ENCODE measurements at regions not wholly inside any gene's neighbourhood (a gene's known extent, or its start where the extent isn't known, plus 50 kb on each side); places are given as distances from the start of the nearest gene placed in this dataset.

GRCh38 chr2:16278421-16279200, 338.3 kb downstream of the MYCN start:
- Mint-ChIP-seq H3K9me3 (no peaks in the 10 kb centered on the region), H3K4me1 (no peaks in the 10 kb centered on the region), H3K27me3 (peaks cover 0 to 9% of the 10 kb centered on the region in 2 donors), H3K36me3 (no peaks in the 10 kb centered on the region), H3K4me3 (no peak overlapping the region), H3K27ac (no peak overlapping the region)
- DNase-seq, result no peak
- no peak for ATAC-seq (replicated peaks)

DNA sequence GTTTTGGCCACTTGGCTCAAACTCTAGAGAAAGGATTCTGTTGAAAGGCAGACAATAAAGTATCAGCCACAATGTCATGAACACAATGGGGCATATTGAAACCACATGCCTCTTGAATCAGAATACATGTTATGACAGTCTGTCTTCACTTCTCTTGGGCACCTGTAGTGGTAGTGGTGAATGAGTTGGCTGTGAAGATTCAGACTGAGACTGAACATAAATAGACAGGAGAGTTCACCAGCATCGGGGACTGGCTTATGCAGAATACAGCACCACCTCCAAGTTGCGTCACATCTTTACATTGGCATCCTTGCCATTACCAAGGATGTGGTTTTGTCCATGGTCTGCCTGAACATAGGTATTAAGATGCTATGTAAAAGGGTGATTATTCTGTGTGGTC, 336.8 kb downstream of the MYCN start:
- DNase-seq (no peak), ATAC-seq (replicated peaks) (peak in 1 of 2 donors; percentile 22)
- H3K9me3 Mint-ChIP-seq, result peaks cover 0 to 1% of the 10 kb centered on the region in 2 donors
- H3K4me1 Mint-ChIP-seq, result no peaks in the 10 kb centered on the region
- H3K27me3 Mint-ChIP-seq, result peaks cover 4 to 5% of the 10 kb centered on the region in 2 donors
- no peak overlapping the region for H3K4me3 Mint-ChIP-seq
- no peak overlapping the region for H3K27ac Mint-ChIP-seq
- H3K36me3 Mint-ChIP-seq, result no peaks in the 10 kb centered on the region

DNA sequence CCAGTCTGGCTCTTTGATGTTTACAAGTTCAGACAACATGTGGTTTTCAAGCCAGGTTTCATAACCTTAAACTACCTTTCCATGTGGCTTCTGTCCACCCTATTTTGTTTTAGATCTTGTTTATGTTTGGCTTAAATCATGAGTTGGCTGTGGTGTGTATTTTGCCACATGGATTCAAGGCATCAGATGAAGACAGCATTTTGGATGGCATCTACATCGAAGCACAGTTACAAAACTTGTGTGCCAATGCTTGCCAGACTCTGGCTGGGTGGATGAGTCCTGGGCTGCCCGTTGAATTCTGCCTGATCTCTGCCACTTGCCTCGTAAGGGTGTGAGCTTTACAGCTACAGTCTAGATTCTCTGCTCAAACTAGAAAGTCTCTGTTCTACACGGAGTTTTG, 335.3 kb downstream of the MYCN start:
- ATAC-seq (replicated peaks) (no peak), DNase-seq (no peak)
- H3K4me1 Mint-ChIP-seq, result no peaks in the 10 kb centered on the region
- H3K36me3 Mint-ChIP-seq, result no peaks in the 10 kb centered on the region
- H3K27ac Mint-ChIP-seq, result no peak overlapping the region
- peaks cover 0 to 1% of the 10 kb centered on the region in 2 donors for H3K9me3 Mint-ChIP-seq
- H3K27me3 Mint-ChIP-seq, result peaks cover 0 to 5% of the 10 kb centered on the region in 2 donors
- no peak overlapping the region for H3K4me3 Mint-ChIP-seq

DNA sequence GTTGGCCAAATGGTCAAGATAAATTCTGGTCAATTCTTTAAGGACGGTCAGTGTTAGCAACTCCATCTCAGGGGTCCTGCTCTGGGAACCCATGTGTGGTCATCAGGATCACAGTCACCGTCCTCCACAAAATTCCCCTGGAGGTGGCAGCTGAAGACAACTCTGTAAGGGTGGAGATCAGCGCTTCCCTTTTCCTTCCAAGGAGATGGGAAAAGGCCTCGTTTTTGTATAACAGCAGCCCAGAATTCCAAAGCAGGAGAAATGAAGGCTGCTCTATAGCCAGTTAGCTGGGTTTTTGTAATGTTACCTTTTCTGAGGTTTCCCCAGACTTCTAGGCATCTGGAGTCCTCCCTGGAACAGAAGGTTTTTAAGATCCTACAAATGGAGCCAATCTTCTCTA, 334.8 kb downstream of the MYCN start:
- no peaks in the 10 kb centered on the region for H3K4me1 Mint-ChIP-seq
- peaks cover 0 to 1% of the 10 kb centered on the region in 2 donors for H3K9me3 Mint-ChIP-seq
- H3K36me3 Mint-ChIP-seq, result no peaks in the 10 kb centered on the region

DNA sequence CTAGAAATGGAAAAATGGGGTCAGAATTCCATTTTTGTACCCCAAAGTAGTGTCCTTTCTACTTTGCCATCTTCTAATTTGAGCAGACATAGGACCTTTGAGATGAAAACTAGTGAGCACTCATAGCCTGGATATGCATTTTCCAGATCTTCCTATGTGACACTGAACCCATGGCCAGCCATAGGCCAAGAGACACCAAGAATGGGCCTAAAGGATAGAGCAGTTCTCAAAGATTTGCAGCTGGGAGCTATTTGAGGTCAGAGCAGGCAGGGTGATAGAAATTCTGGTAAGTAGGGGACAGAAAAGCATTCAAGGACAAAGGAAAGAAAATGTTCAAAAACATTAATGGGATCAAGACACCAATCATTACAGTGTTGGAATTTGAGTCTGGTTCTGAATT, 332.8 kb downstream of the MYCN start:
- Mint-ChIP-seq H3K4me1 (no peaks in the 10 kb centered on the region), H3K9me3 (peaks cover 0 to 1% of the 10 kb centered on the region in 2 donors), H3K4me3 (no peak overlapping the region), H3K36me3 (no peaks in the 10 kb centered on the region), H3K27ac (no peak overlapping the region), H3K27me3 (peaks cover 0 to 5% of the 10 kb centered on the region in 2 donors)
- ATAC-seq (replicated peaks) (no peak), DNase-seq (no peak)

More for the DNA sequence above, 334.8 kb downstream of the MYCN start:
- Mint-ChIP-seq H3K27ac (no peak overlapping the region), H3K4me3 (no peak overlapping the region), H3K27me3 (peaks cover 0 to 5% of the 10 kb centered on the region in 2 donors)
- no peak for ATAC-seq (replicated peaks)
- no peak for DNase-seq

- H3K9me3 Mint-ChIP-seq, result peaks cover 0 to 1% of the 10 kb centered on the region in 2 donors
- H3K4me3 Mint-ChIP-seq, result no peak overlapping the region
- ATAC-seq (replicated peaks) (no peak), DNase-seq (no peak)
- H3K4me1 Mint-ChIP-seq, result no peaks in the 10 kb centered on the region
- H3K27me3 Mint-ChIP-seq, result peaks cover 0 to 5% of the 10 kb centered on the region in 2 donors
- H3K27ac Mint-ChIP-seq, result no peak overlapping the region
- H3K36me3 Mint-ChIP-seq, result no peaks in the 10 kb centered on the region
These were observed 331.9 kb downstream of the MYCN start for GRCh38 chr2:16272038-16272788.

GRCh38 chr2:16271231-16271896, 331.0 kb downstream of the MYCN start:
- H3K4me1 Mint-ChIP-seq, result no peaks in the 10 kb centered on the region

DNA sequence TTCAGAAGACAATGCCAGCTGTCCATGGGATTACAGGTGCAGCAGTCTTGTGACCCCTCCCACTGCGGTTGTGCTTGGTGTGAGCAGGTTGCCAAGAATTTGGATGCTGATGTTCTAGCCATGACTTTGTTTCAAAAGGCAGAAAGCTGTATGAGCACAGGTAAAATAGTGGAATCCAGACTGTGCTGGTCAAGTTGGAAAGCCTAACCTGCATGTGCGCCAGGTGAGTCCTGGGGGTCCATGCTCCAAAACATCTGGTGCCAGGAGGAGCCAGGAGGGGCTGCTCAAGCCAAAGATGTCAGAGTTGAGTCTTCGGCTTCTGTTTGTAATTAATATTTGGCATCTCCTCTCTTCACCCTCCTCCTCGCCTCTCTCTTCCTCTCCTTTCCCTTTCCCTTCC, 330.1 kb downstream of the MYCN start:
- Mint-ChIP-seq H3K27me3 (peaks cover 0 to 5% of the 10 kb centered on the region in 2 donors), H3K4me1 (no peaks in the 10 kb centered on the region), H3K36me3 (no peaks in the 10 kb centered on the region), H3K27ac (no peak overlapping the region), H3K9me3 (peaks cover 0 to 3% of the 10 kb centered on the region in 2 donors), H3K4me3 (no peak overlapping the region)
- no peak for ATAC-seq (replicated peaks)
- DNase-seq, result no peak

More at GRCh38 chr2:16271231-16271896, 331.0 kb downstream of the MYCN start:
- DNase-seq, result no peak
- H3K4me3 Mint-ChIP-seq, result no peak overlapping the region
- H3K9me3 Mint-ChIP-seq, result peaks cover 0 to 3% of the 10 kb centered on the region in 2 donors
- peaks cover 0 to 5% of the 10 kb centered on the region in 2 donors for H3K27me3 Mint-ChIP-seq
- H3K27ac Mint-ChIP-seq, result no peak overlapping the region
- H3K36me3 Mint-ChIP-seq, result no peaks in the 10 kb centered on the region
- ATAC-seq (replicated peaks), result no peak

DNA sequence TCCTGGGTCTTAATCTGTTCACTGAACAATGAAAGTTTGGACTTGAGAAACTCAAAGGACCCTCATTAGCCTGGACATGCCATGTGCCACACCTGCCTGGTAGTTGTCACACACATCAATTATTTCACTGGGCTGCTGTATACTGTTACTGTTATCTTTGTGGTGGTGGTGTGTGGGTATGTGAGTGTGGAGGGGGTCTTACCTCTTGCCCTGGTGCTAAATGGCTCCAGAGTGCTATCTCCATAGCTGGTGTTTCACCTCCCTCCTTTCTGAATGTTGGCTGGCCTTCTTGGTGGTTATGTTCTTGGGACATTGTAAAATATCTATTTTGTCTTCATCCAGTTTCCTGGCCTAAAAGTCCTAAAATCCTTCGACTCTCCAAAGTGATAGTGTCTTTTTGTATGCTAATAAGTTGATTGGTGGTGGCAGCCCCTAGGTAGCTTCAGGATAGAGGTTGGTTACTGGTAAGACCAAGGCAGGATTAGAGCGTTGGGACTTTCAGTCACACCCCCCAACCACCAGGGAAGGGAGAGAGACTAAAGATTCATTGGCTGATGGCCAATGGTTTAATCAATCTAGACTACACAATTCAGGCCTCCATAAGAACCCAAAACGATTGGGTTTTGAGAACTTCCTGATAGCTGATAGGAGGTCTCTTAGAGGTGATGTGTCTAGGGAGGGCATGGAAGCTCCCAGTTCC, 328.1 kb downstream of the MYCN start:
- Mint-ChIP-seq H3K9me3 (peaks cover 0 to 3% of the 10 kb centered on the region in 2 donors), H3K27me3 (peaks cover 0 to 5% of the 10 kb centered on the region in 2 donors), H3K4me1 (no peaks in the 10 kb centered on the region), H3K27ac (no peak overlapping the region), H3K36me3 (no peaks in the 10 kb centered on the region), H3K4me3 (no peak overlapping the region)
- no peak for DNase-seq
- ATAC-seq (replicated peaks), result no peak

DNA sequence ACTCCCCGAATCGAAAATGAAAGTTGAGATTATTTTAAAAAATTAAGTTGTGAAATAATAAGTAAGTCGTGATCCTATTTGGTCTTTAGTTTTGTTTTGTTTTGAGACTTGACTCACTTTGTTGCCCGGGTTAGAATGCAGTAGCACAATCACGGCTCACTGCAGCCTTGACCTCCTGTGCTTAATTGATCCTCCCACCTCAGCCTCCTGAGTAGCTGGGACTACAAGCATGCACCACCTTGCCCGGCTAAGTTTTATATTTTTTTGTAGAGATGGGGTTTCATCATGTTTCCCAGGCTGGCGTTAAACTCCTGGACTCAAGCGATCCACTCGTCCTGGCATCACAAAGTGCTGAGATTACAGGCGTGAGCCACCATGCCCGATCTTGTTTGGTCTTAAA, 326.2 kb downstream of the MYCN start:
- H3K4me1 Mint-ChIP-seq, result no peaks in the 10 kb centered on the region
- no peaks in the 10 kb centered on the region for H3K36me3 Mint-ChIP-seq
- ATAC-seq (replicated peaks), result no peak
- no peak overlapping the region for H3K27ac Mint-ChIP-seq
- H3K27me3 Mint-ChIP-seq, result no peaks in the 10 kb centered on the region
- no peak for DNase-seq
- H3K4me3 Mint-ChIP-seq, result no peak overlapping the region
- peaks cover 0 to 2% of the 10 kb centered on the region in 2 donors for H3K9me3 Mint-ChIP-seq

DNA sequence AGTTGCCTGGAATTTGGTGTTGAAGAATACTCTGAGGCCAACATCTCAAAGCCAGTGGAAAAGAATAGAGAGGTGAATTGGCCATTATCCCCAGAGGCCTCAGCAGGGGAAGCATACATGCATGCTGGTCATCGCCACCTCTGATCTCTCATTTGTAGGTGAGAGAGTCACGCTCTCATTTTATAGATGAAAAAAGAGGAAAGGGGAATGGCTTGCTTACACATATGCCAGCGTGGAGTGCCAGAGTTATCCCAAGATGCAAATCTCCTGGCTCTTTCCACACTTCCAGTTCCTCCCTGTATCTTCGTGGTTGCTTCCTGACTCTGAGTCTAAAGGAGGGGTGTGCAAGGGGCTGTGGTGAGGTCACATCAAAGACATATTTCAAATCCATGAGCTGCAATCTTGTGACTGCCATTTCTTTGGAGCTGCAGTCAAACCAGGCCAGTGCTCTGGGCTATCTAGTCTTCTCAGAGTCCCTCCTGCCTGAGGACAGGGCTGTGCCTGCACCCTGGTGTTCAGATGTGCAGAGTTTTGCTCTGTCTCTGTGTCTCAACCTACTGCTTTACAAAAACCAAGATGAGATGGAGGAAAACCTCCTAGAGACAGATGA, 324.7 kb downstream of the MYCN start:
- no peaks in the 10 kb centered on the region for H3K36me3 Mint-ChIP-seq
- no peaks in the 10 kb centered on the region for H3K27me3 Mint-ChIP-seq
- H3K4me1 Mint-ChIP-seq, result no peaks in the 10 kb centered on the region
- peaks cover 0 to 2% of the 10 kb centered on the region in 2 donors for H3K9me3 Mint-ChIP-seq
- DNase-seq, result no peak
- H3K27ac Mint-ChIP-seq, result no peak overlapping the region
- ATAC-seq (replicated peaks), result no peak
- no peak overlapping the region for H3K4me3 Mint-ChIP-seq

DNA sequence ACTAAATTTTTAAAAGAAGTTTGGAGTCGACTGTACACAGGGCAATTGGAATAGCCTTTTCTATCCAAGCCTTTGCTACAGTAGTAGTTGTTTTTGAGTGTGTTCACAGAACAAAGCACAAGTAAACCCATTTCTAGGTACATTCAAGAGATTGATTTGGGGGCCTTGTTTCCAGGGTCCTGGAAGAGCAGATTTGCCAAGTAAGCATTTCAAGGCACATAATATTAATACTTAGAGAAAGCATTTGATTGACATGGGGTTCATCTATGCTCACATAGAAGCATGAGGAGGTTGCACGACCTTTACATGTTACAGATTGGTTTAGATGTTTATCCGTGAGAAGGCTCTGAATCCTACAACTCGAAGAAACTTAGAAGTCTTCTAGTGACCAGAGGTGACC, 324.1 kb downstream of the MYCN start:
- Mint-ChIP-seq H3K36me3 (no peaks in the 10 kb centered on the region), H3K4me3 (no peak overlapping the region), H3K4me1 (no peaks in the 10 kb centered on the region), H3K9me3 (peaks cover 0 to 2% of the 10 kb centered on the region in 2 donors), H3K27me3 (no peaks in the 10 kb centered on the region), H3K27ac (no peak overlapping the region)
- ATAC-seq (replicated peaks) (no peak), DNase-seq (no peak)

DNA sequence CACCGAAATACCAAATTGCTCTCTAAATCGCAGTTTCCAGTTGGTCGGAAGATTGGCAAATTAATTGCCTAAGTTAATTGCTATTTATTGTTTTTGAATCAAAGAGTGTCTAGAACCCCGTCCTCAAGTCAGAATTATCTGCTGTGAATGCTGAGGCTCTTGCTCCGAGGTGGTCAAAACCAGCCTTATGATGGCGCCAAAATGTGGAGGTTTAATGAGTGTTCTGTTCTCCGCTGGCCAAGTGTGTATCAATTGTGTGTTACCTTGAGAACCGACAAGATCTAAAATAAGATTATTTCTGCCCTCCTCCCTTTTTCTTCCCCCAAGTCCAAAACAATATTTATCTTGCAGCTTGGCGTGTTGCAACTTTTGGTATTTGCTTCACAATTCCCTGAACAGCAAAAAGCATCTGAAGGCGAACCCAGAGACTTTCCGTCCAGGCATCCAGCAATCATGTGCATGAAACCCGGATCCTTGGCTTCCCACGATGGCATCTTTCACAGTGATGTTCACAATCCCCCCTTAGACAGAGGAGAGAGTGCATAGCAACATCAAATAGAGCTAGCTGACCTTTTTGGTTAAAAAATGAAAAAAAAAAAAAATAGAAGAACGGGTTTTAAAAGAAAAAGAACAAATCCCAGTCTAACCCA, 323.0 kb downstream of the MYCN start:
- no peaks in the 10 kb centered on the region for H3K36me3 Mint-ChIP-seq
- DNase-seq (no peak), ATAC-seq (replicated peaks) (no peak)
- H3K27me3 Mint-ChIP-seq, result no peaks in the 10 kb centered on the region
- no peaks in the 10 kb centered on the region for H3K4me1 Mint-ChIP-seq
- H3K9me3 Mint-ChIP-seq, result peaks cover 0 to 2% of the 10 kb centered on the region in 2 donors
- no peak overlapping the region for H3K27ac Mint-ChIP-seq
- no peak overlapping the region for H3K4me3 Mint-ChIP-seq
